ENCODE measurements at regions not wholly inside any gene's neighbourhood (a gene's known extent, or its start where the extent isn't known, plus 50 kb on each side); places are given as distances from the start of the nearest gene placed in this dataset.

DNA sequence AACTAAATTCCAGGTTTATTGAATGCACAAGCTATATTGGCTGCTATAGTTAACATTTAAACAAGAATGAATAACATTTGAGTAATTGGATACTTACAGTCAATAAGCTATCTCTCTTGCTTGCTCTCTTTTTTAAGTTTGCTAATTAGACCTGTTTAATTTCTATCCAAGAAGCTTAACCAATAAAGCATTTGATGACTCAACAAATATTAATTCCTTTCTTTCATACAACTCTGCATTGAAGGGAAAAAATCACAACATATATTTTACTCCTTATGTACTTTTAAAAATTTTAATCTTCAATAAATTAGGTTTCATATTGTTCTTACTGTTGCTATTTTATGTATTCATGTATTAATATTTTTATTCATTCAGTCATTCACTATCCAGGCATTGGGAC is 1552.6 kb upstream of the ADGRL3 start:
- DNase-seq = no peak
- TF ChIP-seq POLR2A (IDR thresholded peaks at IDR 0.05) = no peak
- TF ChIP-seq, protein P1, sequence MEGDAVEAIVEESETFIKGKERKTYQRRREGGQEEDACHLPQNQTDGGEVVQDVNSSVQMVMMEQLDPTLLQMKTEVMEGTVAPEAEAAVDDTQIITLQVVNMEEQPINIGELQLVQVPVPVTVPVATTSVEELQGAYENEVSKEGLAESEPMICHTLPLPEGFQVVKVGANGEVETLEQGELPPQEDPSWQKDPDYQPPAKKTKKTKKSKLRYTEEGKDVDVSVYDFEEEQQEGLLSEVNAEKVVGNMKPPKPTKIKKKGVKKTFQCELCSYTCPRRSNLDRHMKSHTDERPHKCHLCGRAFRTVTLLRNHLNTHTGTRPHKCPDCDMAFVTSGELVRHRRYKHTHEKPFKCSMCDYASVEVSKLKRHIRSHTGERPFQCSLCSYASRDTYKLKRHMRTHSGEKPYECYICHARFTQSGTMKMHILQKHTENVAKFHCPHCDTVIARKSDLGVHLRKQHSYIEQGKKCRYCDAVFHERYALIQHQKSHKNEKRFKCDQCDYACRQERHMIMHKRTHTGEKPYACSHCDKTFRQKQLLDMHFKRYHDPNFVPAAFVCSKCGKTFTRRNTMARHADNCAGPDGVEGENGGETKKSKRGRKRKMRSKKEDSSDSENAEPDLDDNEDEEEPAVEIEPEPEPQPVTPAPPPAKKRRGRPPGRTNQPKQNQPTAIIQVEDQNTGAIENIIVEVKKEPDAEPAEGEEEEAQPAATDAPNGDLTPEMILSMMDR (IDR thresholded peaks at IDR 0.05) = no peak
- H3K4me3 ChIP-seq = no peak overlapping the region
- no peak overlapping the region for H3K27ac ChIP-seq
- no peaks in the 10 kb centered on the region for H3K4me1 ChIP-seq
- no peaks in the 10 kb centered on the region for H3K36me3 ChIP-seq
- H3K27me3 ChIP-seq = no peaks in the 10 kb centered on the region
- H3K9me3 ChIP-seq = no peaks in the 10 kb centered on the region

DNA sequence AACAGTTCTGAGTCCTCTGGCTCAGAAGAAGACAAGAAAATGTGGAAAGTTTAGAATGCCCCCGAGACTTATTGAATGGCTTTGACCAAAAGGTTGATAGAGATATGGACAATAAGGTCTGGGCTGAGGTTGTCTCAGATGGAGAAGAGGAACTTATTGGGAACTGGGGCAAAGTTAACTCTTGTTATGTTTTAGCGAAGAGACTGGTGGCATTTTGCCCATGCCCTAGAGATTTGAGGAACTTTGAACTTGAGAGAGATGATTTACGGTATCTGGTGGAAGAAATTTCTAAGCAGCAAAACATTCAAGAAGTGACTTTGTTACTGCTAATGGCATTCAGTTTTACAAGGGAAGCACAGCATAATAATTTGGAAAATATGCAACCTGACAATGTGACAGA is 1549.3 kb upstream of the ADGRL3 start:
- TF ChIP-seq, protein P1 (IDR thresholded peaks at IDR 0.05) = no peak
- TF ChIP-seq POLR2A (IDR thresholded peaks at IDR 0.05) = no peak
- Histone ChIP-seq H3K4me3 (no peak overlapping the region), H3K9me3 (no peaks in the 10 kb centered on the region), H3K27ac (no peak overlapping the region), H3K27me3 (no peaks in the 10 kb centered on the region), H3K36me3 (no peaks in the 10 kb centered on the region), H3K4me1 (no peaks in the 10 kb centered on the region)
- DNase-seq = no peak

DNA sequence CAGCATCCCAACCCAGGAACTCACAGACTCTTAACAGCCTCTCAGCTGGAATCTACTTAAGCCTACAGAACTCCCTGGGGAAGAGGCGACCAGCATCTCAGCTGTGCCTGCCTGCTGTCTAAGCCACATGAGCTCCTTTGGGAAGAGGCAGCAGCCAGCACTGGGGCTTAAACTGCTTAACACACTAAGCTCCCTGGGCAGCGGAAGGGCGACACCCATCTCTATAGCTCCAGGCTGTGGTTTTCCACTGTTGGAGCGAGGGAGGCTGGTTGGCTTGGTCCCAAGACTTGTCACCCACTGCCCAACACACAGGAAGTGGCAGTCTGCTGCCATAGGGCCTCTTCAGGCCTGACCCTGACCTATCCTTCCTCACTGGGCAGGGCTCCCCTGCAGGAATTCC is 1544.1 kb upstream of the ADGRL3 start:
- H3K9me3 ChIP-seq = no peaks in the 10 kb centered on the region
- TF ChIP-seq, protein P1 (IDR thresholded peaks at IDR 0.05) = no peak
- TF ChIP-seq POLR2A (IDR thresholded peaks at IDR 0.05) = no peak
- H3K27me3 ChIP-seq = no peaks in the 10 kb centered on the region
- H3K36me3 ChIP-seq = no peaks in the 10 kb centered on the region
- H3K4me3 ChIP-seq = no peak overlapping the region
- H3K4me1 ChIP-seq = no peaks in the 10 kb centered on the region
- DNase-seq = no peak
- H3K27ac ChIP-seq = no peak overlapping the region

DNA sequence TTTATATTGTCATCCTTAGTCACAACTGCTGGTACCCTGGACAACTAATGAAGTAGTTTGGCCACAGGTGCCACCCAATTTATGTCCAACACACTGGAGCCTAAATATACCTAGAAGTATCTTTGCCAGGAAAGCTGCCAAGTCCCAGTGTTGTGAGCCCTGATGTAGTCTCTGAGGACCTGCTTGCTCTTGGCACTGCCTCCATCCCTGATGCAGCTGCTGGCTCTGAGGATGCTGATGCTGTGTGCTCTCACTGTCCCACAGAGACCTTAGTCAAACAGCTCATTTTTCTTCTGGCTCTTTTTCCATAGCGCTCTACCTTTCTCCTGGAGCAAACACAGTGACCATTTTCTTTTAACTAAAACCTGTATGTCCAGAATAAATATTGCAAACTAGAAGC is 1535.4 kb upstream of the ADGRL3 start:
- H3K36me3 ChIP-seq = no peaks in the 10 kb centered on the region
- no peaks in the 10 kb centered on the region for H3K4me1 ChIP-seq
- no peaks in the 10 kb centered on the region for H3K9me3 ChIP-seq
- no peak for TF ChIP-seq POLR2A (IDR thresholded peaks at IDR 0.05)
- TF ChIP-seq, protein P1 (IDR thresholded peaks at IDR 0.05) = no peak
- H3K27ac ChIP-seq = no peak overlapping the region
- DNase-seq = no peak
- H3K4me3 ChIP-seq = no peak overlapping the region
- no peaks in the 10 kb centered on the region for H3K27me3 ChIP-seq

DNA sequence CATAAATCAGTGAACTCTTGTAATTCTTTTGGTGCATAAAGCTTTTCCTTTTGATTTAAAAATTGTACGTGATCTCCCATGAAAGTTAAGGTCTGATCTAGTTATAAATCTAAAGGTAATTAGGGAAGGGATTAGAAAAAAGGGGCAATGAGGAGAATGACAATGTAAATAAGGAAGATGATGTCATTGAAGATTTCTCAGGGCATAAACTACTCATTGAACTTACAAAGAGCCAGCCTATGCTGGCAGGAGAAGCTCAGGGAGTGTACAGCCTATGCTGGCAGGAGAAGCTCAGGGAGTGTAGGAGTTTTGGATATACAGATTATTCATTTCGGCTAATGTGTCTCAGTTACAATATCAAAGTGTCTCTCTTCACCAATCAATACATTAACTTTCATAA is 1533.5 kb upstream of the ADGRL3 start:
- no peak for DNase-seq
- no peak overlapping the region for H3K4me3 ChIP-seq
- no peak overlapping the region for H3K27ac ChIP-seq
- TF ChIP-seq, protein P1 (IDR thresholded peaks at IDR 0.05) = no peak
- TF ChIP-seq POLR2A (IDR thresholded peaks at IDR 0.05) = no peak
- H3K9me3 ChIP-seq = no peaks in the 10 kb centered on the region
- H3K4me1 ChIP-seq = no peaks in the 10 kb centered on the region
- no peaks in the 10 kb centered on the region for H3K27me3 ChIP-seq
- H3K36me3 ChIP-seq = no peaks in the 10 kb centered on the region

DNA sequence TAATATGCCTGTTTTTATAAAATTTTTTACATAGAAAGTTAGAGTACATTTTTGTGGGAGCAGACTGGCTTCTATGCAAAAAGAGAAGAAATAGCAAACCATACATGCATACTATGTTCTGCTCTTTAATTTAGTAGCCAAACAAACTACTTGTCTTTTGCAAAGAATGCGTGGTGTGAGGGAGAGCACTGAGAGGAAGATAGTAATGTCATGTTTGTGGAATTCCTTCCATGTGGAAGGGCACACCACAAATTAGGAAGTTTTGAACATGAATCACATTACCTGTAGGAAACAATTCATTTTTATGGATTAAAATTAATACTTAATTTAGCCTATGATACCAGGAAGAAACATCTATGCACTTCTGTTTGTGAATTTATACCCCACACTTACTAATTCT is 1529.1 kb upstream of the ADGRL3 start:
- Histone ChIP-seq H3K36me3 (no peaks in the 10 kb centered on the region), H3K4me3 (no peak overlapping the region), H3K27ac (no peak overlapping the region), H3K4me1 (no peaks in the 10 kb centered on the region), H3K9me3 (no peaks in the 10 kb centered on the region), H3K27me3 (no peaks in the 10 kb centered on the region)
- no peak for DNase-seq
- TF ChIP-seq, protein P1 (IDR thresholded peaks at IDR 0.05) = no peak
- no peak for TF ChIP-seq POLR2A (IDR thresholded peaks at IDR 0.05)

All from Peyer's patch (tissue), 4 donors.